ENCODE measurements at regions not wholly inside any gene's neighbourhood (a gene's known extent, or its start where the extent isn't known, plus 50 kb on each side); places are given as distances from the start of the nearest gene placed in this dataset.

DNA sequence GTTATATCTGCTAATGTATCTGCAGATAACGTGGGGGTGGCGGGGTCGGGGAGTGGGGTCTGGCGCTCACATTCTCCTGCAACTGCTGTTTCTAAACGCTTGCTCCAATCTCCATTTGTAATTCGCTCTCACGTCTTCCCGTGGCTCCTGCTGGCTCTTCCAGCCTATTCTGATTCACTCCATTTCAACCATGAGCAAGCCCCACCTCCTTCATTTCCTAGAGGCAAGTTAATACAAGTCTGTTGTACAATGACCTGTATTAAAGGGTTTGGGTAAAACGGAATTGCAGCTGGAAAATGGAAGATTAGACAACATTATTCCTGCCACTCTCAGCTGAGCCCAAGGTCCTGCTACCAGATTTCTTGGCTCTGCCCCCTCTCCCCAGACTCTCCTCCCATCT lies 132.3 kb downstream of the CSNK2A3 start:
- Histone ChIP-seq H3K9me3 (ENCODE audit: control insufficient read depth, insufficient read depth, low read length) (peaks cover 1% of the 10 kb centered on the region; the same call in 1 of the 2 replicates), H3K36me3 (ENCODE audit: insufficient read depth, low read length) (no peaks in the 10 kb centered on the region), H3K9ac (ENCODE audit: low read depth, low read length) (no peak overlapping the region), H3K4me1 (ENCODE audit: insufficient read depth, low read length) (no peaks in the 10 kb centered on the region)

DNA sequence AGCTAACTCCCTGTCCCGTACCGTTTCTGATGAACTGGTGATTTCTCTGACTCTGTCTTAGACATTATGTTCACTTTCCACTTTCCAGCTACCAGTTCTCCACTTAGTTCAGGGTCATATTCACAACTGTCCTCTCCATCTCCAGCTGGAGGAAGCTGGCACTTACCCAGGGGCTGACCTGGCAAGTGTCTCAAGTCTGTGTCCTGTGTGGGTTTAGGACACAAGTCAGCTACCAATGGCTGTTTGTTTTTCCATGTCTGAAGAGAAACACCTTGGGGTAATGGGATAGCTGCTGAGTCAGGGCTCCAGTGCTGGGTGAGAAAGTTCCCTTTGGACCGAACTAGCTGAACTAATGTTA lies 134.4 kb downstream of the CSNK2A3 start:
- H3K4me1 ChIP-seq (ENCODE audit: insufficient read depth, low read length), result no peaks in the 10 kb centered on the region
- H3K9ac ChIP-seq (ENCODE audit: low read depth, low read length), result no peak overlapping the region
- H3K36me3 ChIP-seq (ENCODE audit: insufficient read depth, low read length), result no peaks in the 10 kb centered on the region
- H3K9me3 ChIP-seq (ENCODE audit: control insufficient read depth, insufficient read depth, low read length), result no peaks in the 10 kb centered on the region

DNA sequence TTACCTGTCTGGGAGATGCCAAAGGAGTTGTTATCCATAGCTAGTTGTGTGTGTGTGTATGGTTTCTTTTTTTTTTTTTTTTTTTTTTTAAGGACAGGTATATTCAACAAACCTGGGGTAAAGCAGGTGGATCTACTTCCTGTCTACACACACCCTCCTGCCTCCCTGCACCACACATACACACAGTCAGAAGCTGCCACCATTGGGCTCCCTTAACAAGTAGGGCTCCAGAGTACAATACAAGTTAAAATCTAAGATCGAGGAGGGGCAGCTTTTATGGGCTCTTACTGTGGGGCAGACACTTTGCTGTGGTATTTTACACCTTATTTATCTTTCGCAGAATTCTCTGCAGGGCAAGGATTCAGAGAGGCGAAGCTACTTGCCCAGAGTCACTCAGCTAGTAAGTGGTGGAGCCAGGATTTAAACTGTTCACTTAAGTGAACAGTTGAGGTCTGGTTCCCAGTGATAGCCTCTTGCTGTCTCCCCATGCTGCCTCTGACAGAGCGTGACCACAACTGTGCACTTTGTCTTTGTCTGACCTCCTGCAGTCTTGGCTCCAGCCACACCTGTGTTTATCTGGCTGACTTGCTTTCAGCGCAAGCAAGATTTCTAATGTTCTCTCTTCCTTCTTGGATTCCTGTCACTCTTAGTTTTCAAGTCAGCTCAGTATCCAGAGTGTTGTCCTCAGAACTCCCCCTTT lies 135.0 kb downstream of the CSNK2A3 start:
- no peaks in the 10 kb centered on the region for H3K9me3 ChIP-seq (ENCODE audit: control insufficient read depth, insufficient read depth, low read length)
- no peaks in the 10 kb centered on the region for H3K4me1 ChIP-seq (ENCODE audit: insufficient read depth, low read length)
- H3K36me3 ChIP-seq (ENCODE audit: insufficient read depth, low read length), result no peaks in the 10 kb centered on the region
- no peak overlapping the region for H3K9ac ChIP-seq (ENCODE audit: low read depth, low read length)

DNA sequence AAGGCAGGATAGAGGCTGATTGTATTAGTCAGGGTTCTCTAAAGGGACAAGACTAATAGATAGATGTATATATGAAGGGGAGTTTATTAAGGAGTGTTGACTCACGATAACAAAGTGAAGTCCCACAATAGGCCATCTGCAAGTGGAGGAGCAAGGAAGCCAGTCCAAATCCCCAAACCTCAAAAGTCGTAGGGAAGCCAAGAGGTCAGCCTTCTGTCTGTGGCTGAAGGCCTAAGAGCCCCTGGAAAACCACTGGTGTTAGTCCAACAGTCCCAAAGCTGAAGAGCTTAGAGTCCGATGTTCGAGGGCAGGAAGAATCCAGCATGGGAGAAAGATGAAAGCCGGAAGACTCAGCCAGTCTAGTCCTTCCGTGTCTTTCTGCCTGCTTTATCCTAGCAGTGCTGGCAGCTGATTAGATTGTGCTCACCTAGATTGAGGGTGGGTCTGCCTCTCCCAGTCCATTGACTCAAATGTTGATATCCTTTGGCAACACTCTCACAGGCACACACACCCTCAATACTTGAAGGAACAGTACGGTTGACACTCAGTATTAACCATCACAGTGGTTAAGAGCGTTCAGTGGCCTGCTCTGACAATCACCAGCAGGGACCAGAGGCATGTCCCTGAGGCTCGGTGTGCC lies 135.6 kb downstream of the CSNK2A3 start:
- no peaks in the 10 kb centered on the region for H3K9me3 ChIP-seq (ENCODE audit: control insufficient read depth, insufficient read depth, low read length)
- H3K9ac ChIP-seq (ENCODE audit: low read depth, low read length), result no peak overlapping the region
- H3K4me1 ChIP-seq (ENCODE audit: insufficient read depth, low read length), result no peaks in the 10 kb centered on the region
- H3K36me3 ChIP-seq (ENCODE audit: insufficient read depth, low read length), result no peaks in the 10 kb centered on the region

DNA sequence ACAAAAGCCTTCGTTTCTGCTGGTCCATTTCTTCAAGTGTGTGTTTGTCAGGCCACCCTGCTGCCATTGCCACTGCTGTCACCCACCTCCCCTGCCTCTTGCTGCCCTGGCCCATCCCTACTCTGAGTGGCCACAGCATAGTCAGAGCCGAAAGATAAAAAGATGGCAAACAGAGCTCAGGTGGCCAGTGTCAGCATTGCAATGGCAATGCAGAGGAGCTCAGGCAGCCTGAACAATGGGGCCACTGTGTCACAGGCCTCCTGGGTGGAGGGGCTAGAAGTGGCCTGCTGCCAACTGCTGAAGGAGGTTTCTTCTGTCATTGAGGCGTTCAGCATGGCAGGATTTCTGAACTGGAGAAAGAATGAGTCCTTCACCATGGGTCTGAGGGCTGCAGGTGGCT lies 137.1 kb downstream of the CSNK2A3 start:
- Histone ChIP-seq H3K36me3 (ENCODE audit: insufficient read depth, low read length) (no peaks in the 10 kb centered on the region), H3K9ac (ENCODE audit: low read depth, low read length) (no peak overlapping the region)

DNA sequence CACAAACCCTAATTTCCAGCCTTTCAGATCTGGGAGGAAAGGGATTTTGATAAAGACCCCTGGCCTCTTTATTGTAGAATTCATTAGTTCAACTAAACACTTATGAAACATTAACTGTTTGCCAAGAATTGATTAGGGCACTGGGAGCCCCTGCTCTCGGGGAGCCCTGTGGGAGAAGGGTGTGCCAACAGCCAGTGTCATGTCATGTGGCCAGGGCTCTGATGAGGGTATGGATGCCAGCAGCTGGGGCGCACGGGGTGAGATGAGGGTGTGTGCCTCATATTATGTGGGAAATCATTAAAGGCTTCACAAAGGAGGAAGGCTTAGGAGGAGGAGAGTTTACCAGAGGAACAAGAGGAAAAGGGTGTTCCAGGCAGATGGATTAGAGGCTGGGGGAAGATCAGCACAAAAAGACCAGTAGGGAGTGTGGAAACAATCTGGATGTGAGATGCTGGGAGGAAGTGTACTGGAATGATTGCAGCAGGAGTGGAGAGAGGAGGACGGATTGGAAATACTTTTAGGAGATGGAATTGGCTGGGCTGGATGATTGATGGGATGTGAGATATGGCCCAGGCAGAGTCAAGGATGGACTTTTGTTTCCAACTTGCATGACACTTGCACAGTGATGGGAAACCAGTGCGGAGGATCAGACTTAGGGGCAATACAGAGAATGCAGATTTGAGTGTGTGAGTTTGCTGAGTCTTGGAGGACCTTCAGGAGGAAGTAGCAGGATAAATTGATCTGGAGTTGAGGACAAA lies 137.8 kb downstream of the CSNK2A3 start:
- no peak overlapping the region for H3K9ac ChIP-seq (ENCODE audit: low read depth, low read length)
- no peaks in the 10 kb centered on the region for H3K9me3 ChIP-seq (ENCODE audit: control insufficient read depth, insufficient read depth, low read length)
- H3K36me3 ChIP-seq (ENCODE audit: insufficient read depth, low read length), result no peaks in the 10 kb centered on the region
- H3K4me1 ChIP-seq (ENCODE audit: insufficient read depth, low read length), result no peaks in the 10 kb centered on the region

More for the DNA sequence above, 137.1 kb downstream of the CSNK2A3 start:
- Histone ChIP-seq H3K9me3 (ENCODE audit: control insufficient read depth, insufficient read depth, low read length) (no peaks in the 10 kb centered on the region), H3K4me1 (ENCODE audit: insufficient read depth, low read length) (no peaks in the 10 kb centered on the region)

DNA sequence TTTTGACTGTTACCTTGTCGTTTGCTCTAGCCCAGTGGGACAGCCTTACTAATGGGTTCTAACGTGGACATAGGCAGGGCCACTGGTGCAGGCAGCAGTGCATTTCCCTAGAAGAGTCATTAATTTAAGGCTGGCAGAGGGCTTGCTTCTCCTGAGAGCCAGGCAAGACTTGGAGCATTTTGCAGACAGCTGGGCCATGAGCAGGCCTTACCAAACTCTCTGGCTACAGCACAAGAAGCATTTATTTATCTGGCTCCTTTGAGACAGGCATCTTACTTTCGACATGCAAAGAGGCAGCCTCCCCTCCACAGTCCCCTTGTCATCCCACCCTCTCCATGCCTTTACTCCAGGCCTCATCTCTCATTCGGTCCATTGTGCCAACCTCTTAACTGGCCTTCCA lies 139.9 kb downstream of the CSNK2A3 start:
- Histone ChIP-seq H3K9me3 (ENCODE audit: control insufficient read depth, insufficient read depth, low read length) (no peaks in the 10 kb centered on the region), H3K36me3 (ENCODE audit: insufficient read depth, low read length) (no peaks in the 10 kb centered on the region), H3K9ac (ENCODE audit: low read depth, low read length) (no peak overlapping the region), H3K4me1 (ENCODE audit: insufficient read depth, low read length) (no peaks in the 10 kb centered on the region)

DNA sequence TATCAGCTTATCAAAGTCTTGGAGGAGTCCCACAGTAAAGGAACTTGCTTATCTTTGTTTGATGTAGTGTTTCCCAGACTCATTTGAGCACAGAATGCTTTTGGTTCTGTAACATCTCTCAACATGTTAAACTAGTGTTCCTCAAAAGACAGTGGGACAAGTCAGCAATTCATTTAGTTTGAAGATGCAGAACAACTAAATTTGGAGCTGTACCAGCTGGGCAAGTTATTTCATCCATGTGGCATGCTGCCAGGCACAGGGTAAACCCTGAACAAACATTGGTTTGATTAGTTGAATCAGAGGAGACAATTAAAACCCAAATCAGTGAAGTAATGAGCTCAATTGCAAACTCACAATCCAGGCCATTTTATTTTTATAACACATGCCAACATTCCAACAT lies 141.2 kb downstream of the CSNK2A3 start:
- Histone ChIP-seq H3K36me3 (ENCODE audit: insufficient read depth, low read length) (no peaks in the 10 kb centered on the region), H3K9ac (ENCODE audit: low read depth, low read length) (no peak overlapping the region), H3K4me1 (ENCODE audit: insufficient read depth, low read length) (no peaks in the 10 kb centered on the region), H3K9me3 (ENCODE audit: control insufficient read depth, insufficient read depth, low read length) (no peaks in the 10 kb centered on the region)

DNA sequence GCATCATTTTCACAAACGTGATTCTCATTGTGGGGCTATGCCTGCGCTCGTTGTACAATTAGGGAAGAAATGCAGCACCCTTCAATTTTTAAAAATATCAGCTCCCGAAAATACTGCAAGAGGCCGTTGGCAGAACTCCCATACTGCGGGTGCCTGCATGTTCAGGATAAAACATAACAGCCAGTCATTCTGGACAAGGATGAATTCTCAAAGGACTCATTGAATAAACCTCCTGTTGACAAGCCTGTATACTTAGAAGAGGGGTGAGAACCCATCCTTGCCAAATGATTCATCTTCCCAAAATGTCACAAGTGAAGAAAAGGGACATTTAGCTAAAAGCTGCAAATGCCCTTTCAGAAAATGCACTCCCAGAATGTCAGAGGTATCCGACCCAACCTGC lies 141.9 kb downstream of the CSNK2A3 start:
- Histone ChIP-seq H3K4me1 (ENCODE audit: insufficient read depth, low read length) (no peaks in the 10 kb centered on the region), H3K9me3 (ENCODE audit: control insufficient read depth, insufficient read depth, low read length) (no peaks in the 10 kb centered on the region), H3K36me3 (ENCODE audit: insufficient read depth, low read length) (no peaks in the 10 kb centered on the region), H3K9ac (ENCODE audit: low read depth, low read length) (no peak overlapping the region)

DNA sequence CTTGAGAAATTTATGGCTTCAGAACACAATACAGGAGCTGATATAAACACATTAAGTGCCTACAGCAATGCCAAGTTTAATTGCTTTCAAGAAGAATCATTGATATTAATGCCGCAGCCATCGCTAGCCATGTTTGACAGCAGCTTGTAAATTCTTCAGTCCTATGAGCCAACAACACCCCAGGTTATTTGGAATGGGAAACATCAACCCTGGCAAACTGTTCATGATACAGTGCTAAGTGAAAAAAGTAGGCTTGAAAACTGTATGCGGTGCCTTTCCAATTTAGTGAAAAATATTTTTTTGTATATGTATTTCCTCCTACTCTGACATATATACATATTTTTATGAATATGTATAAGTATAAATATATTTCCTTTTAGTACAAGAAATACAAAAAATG lies 142.6 kb downstream of the CSNK2A3 start:
- no peaks in the 10 kb centered on the region for H3K36me3 ChIP-seq (ENCODE audit: insufficient read depth, low read length)
- no peaks in the 10 kb centered on the region for H3K4me1 ChIP-seq (ENCODE audit: insufficient read depth, low read length)
- H3K9ac ChIP-seq (ENCODE audit: low read depth, low read length), result no peak overlapping the region
- no peaks in the 10 kb centered on the region for H3K9me3 ChIP-seq (ENCODE audit: control insufficient read depth, insufficient read depth, low read length)

DNA sequence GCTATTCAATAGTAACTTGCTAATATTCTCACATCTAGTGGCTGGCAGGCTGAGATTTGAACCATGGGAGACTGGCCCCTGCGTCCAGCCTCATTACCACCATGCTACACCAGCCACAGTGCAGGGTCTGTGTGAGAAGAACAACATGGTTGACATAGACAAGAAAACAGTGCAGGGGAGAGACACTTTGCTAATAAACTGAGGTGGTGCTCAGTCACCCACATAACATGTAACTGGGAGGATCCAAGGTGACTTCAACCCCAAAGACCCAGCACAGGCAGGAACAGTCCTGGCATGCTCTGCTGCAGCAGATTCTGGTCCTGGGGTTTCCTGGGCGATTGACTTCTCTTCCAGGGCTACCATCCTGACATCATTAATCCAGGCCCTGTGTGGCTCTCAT lies 143.1 kb downstream of the CSNK2A3 start:
- H3K36me3 ChIP-seq (ENCODE audit: insufficient read depth, low read length), result no peaks in the 10 kb centered on the region
- no peak overlapping the region for H3K9ac ChIP-seq (ENCODE audit: low read depth, low read length)
- no peaks in the 10 kb centered on the region for H3K9me3 ChIP-seq (ENCODE audit: control insufficient read depth, insufficient read depth, low read length)
- H3K4me1 ChIP-seq (ENCODE audit: insufficient read depth, low read length), result no peaks in the 10 kb centered on the region

DNA sequence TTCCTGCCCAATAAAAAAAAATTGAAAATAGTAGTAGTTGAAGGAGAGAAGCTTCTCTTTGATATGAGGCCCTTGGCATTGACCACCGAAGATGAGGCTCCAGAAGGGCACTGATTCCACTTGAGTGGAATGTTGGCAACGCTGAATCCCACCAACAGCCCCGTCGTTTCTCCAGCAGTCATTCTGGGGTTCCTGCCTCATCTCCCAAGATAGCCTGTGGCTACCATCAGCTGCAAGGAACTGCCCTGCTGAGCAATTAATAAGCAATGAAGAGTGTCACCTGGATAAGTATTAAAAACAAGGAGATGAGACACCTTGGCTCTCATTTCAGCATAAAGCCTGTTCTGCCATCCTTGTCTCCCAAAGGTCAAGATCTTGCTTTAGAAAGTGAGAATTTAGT lies 144.1 kb downstream of the CSNK2A3 start:
- Histone ChIP-seq H3K36me3 (ENCODE audit: insufficient read depth, low read length) (no peaks in the 10 kb centered on the region), H3K9me3 (ENCODE audit: control insufficient read depth, insufficient read depth, low read length) (no peaks in the 10 kb centered on the region), H3K4me1 (ENCODE audit: insufficient read depth, low read length) (no peaks in the 10 kb centered on the region), H3K9ac (ENCODE audit: low read depth, low read length) (no peak overlapping the region)

DNA sequence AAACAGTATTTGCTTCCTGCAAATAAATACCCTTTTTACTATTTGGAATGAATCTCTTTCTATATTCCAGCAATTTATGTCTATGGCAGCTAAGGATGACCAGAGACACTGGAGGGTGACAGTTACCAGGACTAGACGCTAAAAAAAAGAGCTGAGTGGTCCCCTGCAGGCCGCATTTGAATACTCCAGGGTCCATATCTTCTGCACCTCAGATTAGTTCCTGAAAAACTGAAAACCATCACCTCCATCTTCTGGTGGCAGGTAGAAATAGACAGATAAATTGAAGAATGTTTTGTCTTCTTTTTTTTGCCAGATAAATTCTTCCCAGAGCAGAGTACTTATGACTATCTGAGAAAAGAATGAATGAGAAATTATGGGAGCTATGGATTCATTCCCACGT lies 145.6 kb downstream of the CSNK2A3 start:
- H3K4me1 ChIP-seq (ENCODE audit: insufficient read depth, low read length), result no peaks in the 10 kb centered on the region
- H3K36me3 ChIP-seq (ENCODE audit: insufficient read depth, low read length), result no peaks in the 10 kb centered on the region
- 0 out of 2 replicates have a peak, but pooled peaks cover 4% of the 10 kb centered on the region for H3K9me3 ChIP-seq (ENCODE audit: control insufficient read depth, insufficient read depth, low read length)
- no peak overlapping the region for H3K9ac ChIP-seq (ENCODE audit: low read depth, low read length)

DNA sequence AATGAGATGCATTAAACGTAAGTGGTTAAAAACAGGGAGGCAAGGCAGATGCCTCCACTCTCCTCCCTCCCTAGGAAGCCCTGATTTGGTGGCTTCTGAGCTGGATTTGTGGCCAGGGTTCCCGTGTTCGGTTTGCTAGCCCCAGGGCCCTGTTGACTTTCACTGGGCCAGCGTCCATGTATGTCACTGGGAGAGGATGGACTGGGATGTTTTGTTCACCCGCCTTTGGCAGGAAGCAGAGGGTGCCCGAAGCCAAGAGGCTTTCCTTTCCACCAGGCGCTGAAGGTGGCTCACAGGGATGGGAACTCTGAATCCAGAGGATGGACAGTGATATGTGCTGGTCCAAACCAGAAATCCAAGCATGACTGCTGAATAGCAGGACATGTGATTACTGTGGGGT lies 146.6 kb downstream of the CSNK2A3 start:
- 0 out of 2 replicates have a peak, but pooled peaks cover 4% of the 10 kb centered on the region for H3K9me3 ChIP-seq (ENCODE audit: control insufficient read depth, insufficient read depth, low read length)
- H3K9ac ChIP-seq (ENCODE audit: low read depth, low read length), result no peak overlapping the region
- H3K4me1 ChIP-seq (ENCODE audit: insufficient read depth, low read length), result no peaks in the 10 kb centered on the region
- no peaks in the 10 kb centered on the region for H3K36me3 ChIP-seq (ENCODE audit: insufficient read depth, low read length)

DNA sequence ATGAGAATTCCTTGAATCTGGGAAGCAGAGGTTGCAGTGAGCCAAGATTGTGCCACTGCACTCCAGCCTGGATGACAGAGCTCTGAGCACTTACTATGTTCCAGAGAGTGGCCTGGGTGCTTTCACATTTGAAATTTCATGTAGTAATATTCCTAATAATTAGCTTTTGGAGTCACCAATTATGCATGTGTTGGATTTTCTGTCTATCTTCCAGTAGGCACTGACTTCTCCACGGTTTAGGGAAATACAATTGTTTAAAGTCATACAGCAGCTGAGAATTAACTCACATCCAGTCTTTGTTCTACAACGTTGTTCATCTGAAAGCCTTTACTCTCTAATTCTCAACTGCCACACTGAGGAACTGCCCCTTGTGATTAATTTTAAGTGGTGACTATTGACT lies 150.2 kb downstream of the CSNK2A3 start:
- no peaks in the 10 kb centered on the region for H3K36me3 ChIP-seq (ENCODE audit: insufficient read depth, low read length)
- no peaks in the 10 kb centered on the region for H3K4me1 ChIP-seq (ENCODE audit: insufficient read depth, low read length)
- 0 out of 2 replicates have a peak, but pooled peaks cover 4% of the 10 kb centered on the region for H3K9me3 ChIP-seq (ENCODE audit: control insufficient read depth, insufficient read depth, low read length)
- no peak overlapping the region for H3K9ac ChIP-seq (ENCODE audit: low read depth, low read length)
